ENCODE measurements at regions not wholly inside any gene's neighbourhood (a gene's known extent, or its start where the extent isn't known, plus 50 kb on each side); places are given as distances from the start of the nearest gene placed in this dataset.
A peak's percentile ranks its signal among the peaks of the same experiment; 100 is the strongest.

GRCh38 chr12:114616081-114616480, 67.9 kb downstream of the TBX3 start:
- no peaks in the 10 kb centered on the region for H3K79me2 ChIP-seq (ENCODE audit: insufficient read depth, low read length)
- no peak overlapping the region for H3K14ac ChIP-seq (ENCODE audit: insufficient read depth, low read length)
- no peak overlapping the region for H3K23ac ChIP-seq (ENCODE audit: insufficient read length, low read depth, low read length)
- no peaks in the 10 kb centered on the region for H3K79me1 ChIP-seq (ENCODE audit: insufficient read depth, low read depth, low read length, poor library complexity, severe bottlenecking)
- H3K9me3 Mint-ChIP-seq, result peaks cover 6 to 7% of the 10 kb centered on the region in 2 experiments; a peak in 4 of 5 replicates
- no peak overlapping the region for H3K56ac ChIP-seq (ENCODE audit: insufficient read length, low read depth, low read length)
- TF ChIP-seq CTCF (conservative IDR thresholded peaks at IDR 0.05), result no peak
- H2AFZ ChIP-seq (ENCODE audit: low read length), result no peak overlapping the region
- no peaks in the 10 kb centered on the region for H3K4me1 ChIP-seq (ENCODE audit: insufficient read depth, low read length)
- H4K20me1 ChIP-seq (ENCODE audit: control insufficient read depth, insufficient read depth, insufficient read length), result no peaks in the 10 kb centered on the region
- peaks cover 0 to 6% (median 0%) of the 10 kb centered on the region in 3 experiments; a peak in 2 of 7 replicates for H3K36me3 Mint-ChIP-seq (ENCODE audit: insufficient read depth in 1 of 3, low read depth in 3 of 3)
- no peak overlapping the region for H3T11ph ChIP-seq (ENCODE audit: low read length)
- H2BK120ac ChIP-seq (ENCODE audit: low read depth, low read length, poor library complexity, severe bottlenecking), result no peak overlapping the region
- no peaks in the 10 kb centered on the region for H3K23me2 ChIP-seq (ENCODE audit: insufficient read length, low read depth, low read length, poor library complexity, severe bottlenecking)
- WGBS (ENCODE audit: extremely low coverage, insufficient read length, low lambda C conversion rate), result no CpG with 5 or more reads among the region's 7 CpGs
- no peak overlapping the region for H3K4me3 Mint-ChIP-seq
- H2BK12ac ChIP-seq (ENCODE audit: insufficient read length, low read depth, low read length), result no peak overlapping the region
- H3K9me3 ChIP-seq (ENCODE audit: control insufficient read depth, low read depth, low read length), result no peaks in the 10 kb centered on the region
- H3K4me1 Mint-ChIP-seq, result no peaks in the 10 kb centered on the region
- H4K8ac ChIP-seq (replicated peaks; ENCODE audit: insufficient read length, low read depth, low read length), result no peak overlapping the region
- H3K27me3 ChIP-seq (ENCODE audit: insufficient read depth, low read length), result no peaks in the 10 kb centered on the region
- H2AK5ac ChIP-seq (ENCODE audit: insufficient read length, low read length), result no peak overlapping the region
- H3K9ac ChIP-seq (ENCODE audit: extremely low read depth, insufficient read length, low read length), result no peak overlapping the region
- no peak overlapping the region for H4K5ac ChIP-seq (ENCODE audit: insufficient read length, low read depth, low read length)
- peaks cover 13% of the 10 kb centered on the region for H3K27me3 Mint-ChIP-seq (ENCODE audit: low read depth)
- H3K27ac Mint-ChIP-seq, result peak overlapping the region in 1 of 3 experiments; percentile 48; a peak in 1 of 7 replicates
- no peak overlapping the region for H2BK20ac ChIP-seq (ENCODE audit: low read depth, low read length, poor library complexity, severe bottlenecking)
- H3K4me2 ChIP-seq (ENCODE audit: insufficient read depth, insufficient read length, low read length), result no peak overlapping the region
- no peak overlapping the region for H2BK5ac ChIP-seq (ENCODE audit: insufficient read length, low read length)
- no peak overlapping the region for H3K27ac ChIP-seq (ENCODE audit: insufficient read length, low read depth, low read length)
- no peak overlapping the region for H2BK15ac ChIP-seq (ENCODE audit: low read depth, low read length)
- no peak overlapping the region for H3K18ac ChIP-seq (ENCODE audit: insufficient read length, low read depth, low read length)
- no peak overlapping the region for H3K4ac ChIP-seq (ENCODE audit: low read depth, low read length)
- H4K91ac ChIP-seq (ENCODE audit: insufficient read length, low read depth, low read length), result no peak overlapping the region
- no peak for DNase-seq

Data from H9 (cell line).